Nephron (organoid): ENCODE measurements at regions not wholly inside any gene's neighbourhood (a gene's known extent, or its start where the extent isn't known, plus 50 kb on each side); places are given as distances from the start of the nearest gene placed in this dataset.

ENCODE experiments used
- H3K27ac Mint-ChIP-seq, 3 experiments: 2 replicates each; pipeline ENCODE4 v1.8.0; 2020; ENCODE audit warnings: mixed read lengths in 3 of 3, mild to moderate bottlenecking in 2 of 3, moderate library complexity in 1 of 3
- H3K27me3 Mint-ChIP-seq: 2 replicates; pipeline ENCODE4 v1.8.0; 2021; ENCODE audit warnings: low read depth, mild to moderate bottlenecking, moderate library complexity, mixed read lengths
- H3K36me3 Mint-ChIP-seq: 2 replicates; pipeline ENCODE4 v1.8.0; 2020; ENCODE audit warnings: low read depth, mixed read lengths
- H3K4me1 Mint-ChIP-seq: 2 replicates; pipeline ENCODE4 v1.8.0; 2020; ENCODE audit warnings: mixed read lengths
- H3K4me3 Mint-ChIP-seq, 3 experiments: 2 replicates each; pipeline ENCODE4 v1.8.0; 2020; ENCODE audit warnings: mild to moderate bottlenecking in 3 of 3, mixed read lengths in 3 of 3, moderate library complexity in 2 of 3
- H3K9me3 Mint-ChIP-seq: 2 replicates; pipeline ENCODE4 v1.8.0; 2020; ENCODE audit warnings: mixed read lengths
- TF ChIP-seq, protein P1 (sequence below), 3 experiments: fragments of 200-600 bp; sonication (generic); IDR thresholded peaks; one replicate each; pipeline ENCODE4 v1.5.0; 2021; ENCODE audit warnings: antibody characterized with exemption in 3 of 3; ENCODE audit not compliant: unreplicated experiment in 3 of 3

DNA sequence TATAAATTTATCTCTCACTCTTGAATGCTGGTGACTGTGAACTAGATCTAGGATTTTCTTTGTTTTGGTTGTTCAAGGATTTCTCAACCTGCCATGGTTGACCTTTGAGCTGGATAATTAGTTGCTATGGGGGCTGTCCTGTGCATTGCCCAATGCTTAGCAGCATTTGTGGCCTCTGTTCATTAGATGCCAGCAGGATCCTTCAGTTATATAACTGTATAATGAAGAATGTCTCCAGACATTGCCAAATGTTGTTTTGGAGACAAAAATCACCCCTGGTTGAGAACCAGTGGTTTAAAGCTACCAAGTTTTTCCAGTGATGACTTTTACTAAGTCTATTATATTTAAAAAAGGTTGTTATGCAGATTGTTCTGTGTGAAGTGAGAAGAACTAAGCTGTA lies 147.9 kb upstream of the STXBP6 start:
- H3K27ac Mint-ChIP-seq: no peak overlapping the region
- TF ChIP-seq, protein P1, sequence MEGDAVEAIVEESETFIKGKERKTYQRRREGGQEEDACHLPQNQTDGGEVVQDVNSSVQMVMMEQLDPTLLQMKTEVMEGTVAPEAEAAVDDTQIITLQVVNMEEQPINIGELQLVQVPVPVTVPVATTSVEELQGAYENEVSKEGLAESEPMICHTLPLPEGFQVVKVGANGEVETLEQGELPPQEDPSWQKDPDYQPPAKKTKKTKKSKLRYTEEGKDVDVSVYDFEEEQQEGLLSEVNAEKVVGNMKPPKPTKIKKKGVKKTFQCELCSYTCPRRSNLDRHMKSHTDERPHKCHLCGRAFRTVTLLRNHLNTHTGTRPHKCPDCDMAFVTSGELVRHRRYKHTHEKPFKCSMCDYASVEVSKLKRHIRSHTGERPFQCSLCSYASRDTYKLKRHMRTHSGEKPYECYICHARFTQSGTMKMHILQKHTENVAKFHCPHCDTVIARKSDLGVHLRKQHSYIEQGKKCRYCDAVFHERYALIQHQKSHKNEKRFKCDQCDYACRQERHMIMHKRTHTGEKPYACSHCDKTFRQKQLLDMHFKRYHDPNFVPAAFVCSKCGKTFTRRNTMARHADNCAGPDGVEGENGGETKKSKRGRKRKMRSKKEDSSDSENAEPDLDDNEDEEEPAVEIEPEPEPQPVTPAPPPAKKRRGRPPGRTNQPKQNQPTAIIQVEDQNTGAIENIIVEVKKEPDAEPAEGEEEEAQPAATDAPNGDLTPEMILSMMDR (IDR thresholded peaks at IDR 0.05; ENCODE audit: unreplicated experiment in 3 of 3): no peak
- H3K9me3 Mint-ChIP-seq: peaks cover 7% of the 10 kb centered on the region
- no peak overlapping the region for H3K4me3 Mint-ChIP-seq
- H3K27me3 Mint-ChIP-seq: no peaks in the 10 kb centered on the region
- H3K36me3 Mint-ChIP-seq: no peaks in the 10 kb centered on the region
- no peaks in the 10 kb centered on the region for H3K4me1 Mint-ChIP-seq

DNA sequence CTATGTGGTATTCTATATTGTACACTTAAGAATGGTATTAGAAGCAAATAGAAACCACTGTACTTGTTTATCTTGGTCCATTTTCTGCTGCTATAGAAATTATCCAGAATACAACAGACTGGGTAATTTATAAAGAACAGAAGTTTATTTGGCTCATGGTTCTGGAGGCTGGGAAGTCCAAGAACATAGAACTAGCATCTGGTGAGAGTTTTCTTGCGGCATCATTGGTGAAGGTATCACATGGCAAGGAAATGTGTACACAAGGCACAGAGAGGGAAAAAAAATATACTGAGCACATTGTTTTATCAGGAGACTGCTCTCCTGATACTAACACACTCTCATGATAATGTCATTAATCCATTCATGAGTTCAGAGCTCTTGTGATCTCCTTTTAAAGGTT lies 130.3 kb upstream of the STXBP6 start:
- Mint-ChIP-seq H3K27me3 (no peaks in the 10 kb centered on the region), H3K4me3 (no peak overlapping the region)

DNA sequence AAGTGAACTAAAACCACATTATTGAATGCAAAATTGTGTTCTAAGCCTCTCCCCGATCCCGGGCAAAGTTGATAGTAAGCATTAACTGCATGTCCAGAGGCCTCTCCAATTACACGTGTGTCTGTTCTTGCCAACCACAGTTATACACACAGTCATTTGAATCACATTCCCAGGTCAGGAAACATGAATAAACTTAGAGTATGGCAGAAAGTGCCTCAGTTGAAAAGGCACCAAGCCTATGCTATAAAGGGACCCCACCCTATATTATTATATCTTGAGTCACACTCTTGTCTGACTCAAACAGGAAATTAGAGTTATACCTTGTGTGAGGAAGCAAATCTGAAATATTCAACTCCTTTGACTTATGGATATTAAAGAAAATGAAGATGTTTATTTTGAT lies 128.3 kb upstream of the STXBP6 start:
- Mint-ChIP-seq H3K27me3 (no peaks in the 10 kb centered on the region), H3K36me3 (no peaks in the 10 kb centered on the region), H3K27ac (no peak overlapping the region), H3K4me1 (no peaks in the 10 kb centered on the region), H3K4me3 (no peak overlapping the region), H3K9me3 (peaks cover 7% of the 10 kb centered on the region)
- TF ChIP-seq, protein P1 (IDR thresholded peaks at IDR 0.05; ENCODE audit: unreplicated experiment in 3 of 3): no peak

More for the DNA sequence above, 130.3 kb upstream of the STXBP6 start:
- no peaks in the 10 kb centered on the region for H3K4me1 Mint-ChIP-seq
- TF ChIP-seq, protein P1 (IDR thresholded peaks at IDR 0.05; ENCODE audit: unreplicated experiment in 3 of 3): no peak
- peaks cover 17% of the 10 kb centered on the region for H3K9me3 Mint-ChIP-seq
- no peaks in the 10 kb centered on the region for H3K36me3 Mint-ChIP-seq
- H3K27ac Mint-ChIP-seq: no peak overlapping the region

DNA sequence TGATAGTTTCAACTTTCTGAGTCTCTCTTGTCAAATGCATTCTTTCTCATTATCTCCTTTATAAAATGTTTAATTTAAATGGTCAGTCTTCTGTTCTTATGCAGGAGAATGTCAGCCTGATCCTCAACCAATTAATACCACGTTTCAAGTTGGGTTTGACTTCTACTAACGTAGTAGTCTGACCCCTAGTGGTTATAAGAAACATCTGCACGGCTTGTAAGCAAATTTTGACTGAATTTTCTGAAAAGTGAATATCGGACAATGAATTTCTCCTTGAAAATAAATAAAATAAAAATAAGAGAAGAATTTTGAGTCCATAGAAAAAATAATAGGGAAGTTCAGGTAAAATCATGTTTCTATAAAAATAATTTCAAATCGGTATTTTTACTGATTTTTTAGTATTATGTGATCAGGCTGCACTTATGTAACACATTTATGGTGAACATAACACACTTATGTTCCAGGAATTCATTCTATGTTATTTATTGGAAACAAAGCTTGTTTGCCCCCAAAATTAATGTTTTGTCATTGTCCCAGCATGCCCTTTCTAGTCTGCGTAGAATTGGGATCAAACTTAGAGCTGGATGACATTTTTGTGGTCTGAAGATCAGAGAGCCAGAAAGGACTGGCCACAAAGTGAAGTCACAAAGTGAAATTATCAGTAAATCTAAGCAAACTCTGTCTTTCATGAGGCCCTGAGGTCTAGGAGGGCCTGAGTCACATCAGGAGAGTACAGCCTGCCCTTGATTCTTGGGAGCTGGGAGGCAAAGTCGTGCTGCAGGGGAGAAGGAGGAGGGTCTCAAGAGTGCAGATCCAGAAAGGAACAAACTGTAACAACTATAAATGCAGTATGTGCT lies 101.2 kb upstream of the STXBP6 start:
- H3K4me1 Mint-ChIP-seq: no peaks in the 10 kb centered on the region
- TF ChIP-seq, protein P1 (IDR thresholded peaks at IDR 0.05; ENCODE audit: unreplicated experiment in 3 of 3): peak; percentile 76 to 91 (median 79)
- H3K27ac Mint-ChIP-seq: no peak overlapping the region
- no peaks in the 10 kb centered on the region for H3K27me3 Mint-ChIP-seq
- H3K9me3 Mint-ChIP-seq: no peaks in the 10 kb centered on the region
- H3K4me3 Mint-ChIP-seq: no peak overlapping the region
- no peaks in the 10 kb centered on the region for H3K36me3 Mint-ChIP-seq

DNA sequence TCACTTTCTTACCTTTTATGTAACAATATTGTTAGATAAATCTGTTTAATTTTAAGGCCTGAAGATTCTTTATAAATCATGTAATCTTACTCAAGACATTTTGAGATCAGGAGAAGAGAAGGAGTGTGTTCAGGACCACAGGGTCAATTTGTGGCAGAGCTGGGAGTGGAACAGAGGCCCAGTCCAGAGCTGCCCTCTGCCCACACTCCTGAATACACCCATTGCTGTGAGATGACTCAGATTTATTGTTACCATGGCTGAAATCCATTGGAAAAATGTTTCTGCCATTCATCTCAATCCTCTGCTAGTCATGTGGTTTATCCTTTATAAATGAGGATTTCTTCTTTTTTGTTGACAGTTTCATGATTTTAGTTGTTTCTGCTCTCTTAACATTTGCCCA lies 100.5 kb upstream of the STXBP6 start:
- Mint-ChIP-seq H3K36me3 (no peaks in the 10 kb centered on the region), H3K4me1 (no peaks in the 10 kb centered on the region)

More for the DNA sequence above, 100.5 kb upstream of the STXBP6 start:
- TF ChIP-seq, protein P1 (IDR thresholded peaks at IDR 0.05; ENCODE audit: unreplicated experiment in 3 of 3): no peak
- no peak overlapping the region for H3K27ac Mint-ChIP-seq
- no peak overlapping the region for H3K4me3 Mint-ChIP-seq
- H3K9me3 Mint-ChIP-seq: no peaks in the 10 kb centered on the region
- H3K27me3 Mint-ChIP-seq: no peaks in the 10 kb centered on the region
